ENCODE measurements at regions not wholly inside any gene's neighbourhood (a gene's known extent, or its start where the extent isn't known, plus 50 kb on each side); places are given as distances from the start of the nearest gene placed in this dataset.

- no peak overlapping the region for H3K18ac ChIP-seq (ENCODE audit: insufficient read length, low read depth, low read length)
- Mint-ChIP-seq H3K27ac (no peak overlapping the region), H3K4me1 (peaks cover 16 to 21% of the 10 kb centered on the region in 2 experiments), H3K36me3 (ENCODE audit: insufficient read depth in 1 of 3, low read depth in 3 of 3) (peaks cover 2 to 8% (median 6%) of the 10 kb centered on the region in 3 experiments; a peak in 4 of 7 replicates), H3K4me3 (no peak overlapping the region), H3K9me3 (peaks cover 18 to 21% of the 10 kb centered on the region in 2 experiments; a peak in 4 of 5 replicates), H3K27me3 (ENCODE audit: low read depth) (peaks cover 20% of the 10 kb centered on the region)
- no peak overlapping the region for H2BK120ac ChIP-seq (ENCODE audit: low read depth, low read length, poor library complexity, severe bottlenecking)
- H4K91ac ChIP-seq (ENCODE audit: insufficient read length, low read depth, low read length) = no peak overlapping the region
- H2BK5ac ChIP-seq (ENCODE audit: insufficient read length, low read length) = no peak overlapping the region
- no peaks in the 10 kb centered on the region for H3K23me2 ChIP-seq (ENCODE audit: insufficient read length, low read depth, low read length, poor library complexity, severe bottlenecking)
- no peak overlapping the region for H3K56ac ChIP-seq (ENCODE audit: insufficient read length, low read depth, low read length)
- no peaks in the 10 kb centered on the region; the same call in 1 of the 2 replicates for H3K4me1 ChIP-seq (ENCODE audit: insufficient read depth, low read length)
- no peaks in the 10 kb centered on the region for H3K79me1 ChIP-seq (ENCODE audit: insufficient read depth, low read depth, low read length, poor library complexity, severe bottlenecking)
- no peak overlapping the region for H3K9ac ChIP-seq (ENCODE audit: extremely low read depth, insufficient read length, low read length)
- no peak overlapping the region for H3K27ac ChIP-seq (ENCODE audit: insufficient read length, low read depth, low read length)
- H3K4me2 ChIP-seq (ENCODE audit: insufficient read depth, insufficient read length, low read length) = no peak overlapping the region
- no peaks in the 10 kb centered on the region for H3K27me3 ChIP-seq (ENCODE audit: insufficient read depth, low read length)
- H4K20me1 ChIP-seq (ENCODE audit: control insufficient read depth, insufficient read depth, insufficient read length) = no peaks in the 10 kb centered on the region
- H3K79me2 ChIP-seq (ENCODE audit: insufficient read depth, low read length) = no peaks in the 10 kb centered on the region
- TF ChIP-seq CTCF (conservative IDR thresholded peaks at IDR 0.05) = no peak
- no peak overlapping the region for H3K23ac ChIP-seq (ENCODE audit: insufficient read length, low read depth, low read length)
- no peak overlapping the region for H4K8ac ChIP-seq (replicated peaks; ENCODE audit: insufficient read length, low read depth, low read length)
- H2BK12ac ChIP-seq (ENCODE audit: insufficient read length, low read depth, low read length) = no peak overlapping the region
- H2AK5ac ChIP-seq (ENCODE audit: insufficient read length, low read length) = no peak overlapping the region
- H2BK15ac ChIP-seq (ENCODE audit: low read depth, low read length) = no peak overlapping the region
- no CpG with 5 or more reads among the region's 12 CpGs for WGBS (ENCODE audit: extremely low coverage, insufficient read length, low lambda C conversion rate)
- H2BK20ac ChIP-seq (ENCODE audit: low read depth, low read length, poor library complexity, severe bottlenecking) = no peak overlapping the region
- H3K14ac ChIP-seq (ENCODE audit: insufficient read depth, low read length) = no peak overlapping the region; the same call in 1 of the 2 replicates
- no peak overlapping the region for H2AFZ ChIP-seq (ENCODE audit: low read length)
- DNase-seq = no peak
- H3K4ac ChIP-seq (ENCODE audit: low read depth, low read length) = no peak overlapping the region
- H4K5ac ChIP-seq (ENCODE audit: insufficient read length, low read depth, low read length) = peak overlapping the region; percentile 17
- no peak overlapping the region for H3T11ph ChIP-seq (ENCODE audit: low read length)
- no peaks in the 10 kb centered on the region for H3K9me3 ChIP-seq (ENCODE audit: control insufficient read depth, low read depth, low read length)
Observed at GRCh38 chr1:114250683-114251572, 97.3 kb upstream of the SYT6 start.
